IMR-90 (cell line): ENCODE measurements at regions not wholly inside any gene's neighbourhood (a gene's known extent, or its start where the extent isn't known, plus 50 kb on each side); places are given as distances from the start of the nearest gene placed in this dataset.

Experiments used
- ATAC-seq: fragments of 200-7000 bp; cut with Tn5 transposase; 2 replicates; pipeline ENCODE4 v1.9.1; 2020; ENCODE audit warnings: low read depth, mild to moderate bottlenecking, moderate library complexity
- BruUV-seq: library from RNA; stranded (reverse); fragments of 400-500 nt; replicated peaks from 2 replicates; lab custom pipeline; 2021; lab: Mats Ljungman, UMichigan
- CTCF ChIA-PET: fragments of 300-600 bp; formaldehyde crosslinking; extraction: SDS; loops from one replicate; lab custom pipeline; 2021; ENCODE audit warnings: antibody characterized with exemption; lab: Yijun Ruan, JAX
- POLR2A ChIA-PET: fragments of 300-600 bp; sonication (Branson Sonifier 250); formaldehyde crosslinking; loops from one replicate; lab custom pipeline; 2022; ENCODE audit warnings: antibody characterized with exemption; ENCODE audit not compliant: unreplicated experiment; lab: Charles Lee
- DNase-seq: peaks from one replicate; pipeline ENCODE4 v3.0.0; 2013
- H2AFZ ChIP-seq: replicated peaks from 2 replicates; pipeline ENCODE3; 2013; ENCODE audit warnings: low read length, mild to moderate bottlenecking; ENCODE audit not compliant: poor library complexity
- H2AK5ac ChIP-seq: 2 replicates; pipeline ENCODE4 v1.6.1; 2013; ENCODE audit warnings: low read depth, low read length, inconsistent platforms
- H2AK9ac ChIP-seq: replicated peaks from 2 replicates; pipeline ENCODE3; 2013; ENCODE audit warnings: mild to moderate bottlenecking, low read depth, low read length, moderate library complexity; ENCODE audit not compliant: poor library complexity
- H2BK120ac ChIP-seq: 2 replicates; pipeline ENCODE4 v1.6.1; 2013; ENCODE audit warnings: low read depth, low read length, inconsistent platforms
- H2BK15ac ChIP-seq: 3 replicates; pipeline ENCODE4 v1.6.1; 2013; ENCODE audit warnings: low read depth, low read length, inconsistent platforms
- H2BK20ac ChIP-seq: 2 replicates; pipeline ENCODE4 v1.6.1; 2013; ENCODE audit warnings: low read depth, mild to moderate bottlenecking, inconsistent platforms, low read length, moderate library complexity
- H2BK5ac ChIP-seq: 2 replicates; pipeline ENCODE4 v1.6.1; 2013; ENCODE audit warnings: mild to moderate bottlenecking, low read depth, low read length, inconsistent platforms; ENCODE audit not compliant: poor library complexity, severe bottlenecking
- H3K14ac ChIP-seq: replicated peaks from 2 replicates; pipeline ENCODE4 v1.6.1; 2013; ENCODE audit warnings: low read depth, low read length, inconsistent platforms
- H3K18ac ChIP-seq: 2 replicates; pipeline ENCODE4 v1.6.1; 2013; ENCODE audit warnings: low read depth, low read length, control low read depth
- H3K23ac ChIP-seq: 2 replicates; pipeline ENCODE4 v1.6.1; 2013; ENCODE audit warnings: low read depth, low read length, inconsistent platforms
- H3K27ac ChIP-seq: 2 replicates; pipeline ENCODE4 v1.5.1; 2013; ENCODE audit warnings: mild to moderate bottlenecking, control low read depth, low read length; ENCODE audit not compliant: insufficient read depth
- H3K27me3 ChIP-seq: 2 replicates; pipeline ENCODE4 v1.6.1; 2013; ENCODE audit warnings: low read length; ENCODE audit not compliant: control insufficient read depth, insufficient read depth
- H3K36me3 ChIP-seq: 2 replicates; pipeline ENCODE4 v1.6.1; 2013; ENCODE audit warnings: low read length, mixed read lengths; ENCODE audit not compliant: control insufficient read depth, insufficient read depth
- H3K4ac ChIP-seq: 2 replicates; pipeline ENCODE4 v1.6.1; 2013; ENCODE audit warnings: low read depth, low read length, inconsistent platforms
- H3K4me1 ChIP-seq: 2 replicates; pipeline ENCODE4 v1.6.1; 2013; ENCODE audit warnings: low read length, mixed read lengths; ENCODE audit not compliant: control insufficient read depth, insufficient read depth
- H3K4me2 ChIP-seq: 2 replicates; pipeline ENCODE4 v1.6.1; 2013; ENCODE audit warnings: low read depth, mild to moderate bottlenecking, control low read depth, low read length, moderate library complexity
- H3K4me3 ChIP-seq: 2 replicates; pipeline ENCODE4 v1.5.1; 2013; ENCODE audit warnings: low read depth, mild to moderate bottlenecking, control low read depth, low read length, moderate library complexity; ENCODE audit not compliant: insufficient read depth
- H3K56ac ChIP-seq: 2 replicates; pipeline ENCODE4 v1.6.1; 2013; ENCODE audit warnings: low read length, inconsistent platforms; ENCODE audit not compliant: insufficient read depth; ENCODE audit errors: extremely low read depth
- H3K79me1 ChIP-seq, 2 experiments: 2 replicates each; pipeline ENCODE4 v1.6.1; 2013; ENCODE audit warnings: low read length in 2 of 2, inconsistent platforms in 1 of 2, low read depth in 1 of 2
- H3K9ac ChIP-seq: 2 replicates; pipeline ENCODE4 v1.6.1; 2013; ENCODE audit warnings: low read depth, low read length, control low read depth
- H3K9me1 ChIP-seq: 2 replicates; pipeline ENCODE4 v1.6.1; 2013; ENCODE audit warnings: low read length, inconsistent platforms; ENCODE audit not compliant: insufficient read depth
- H3K9me3 ChIP-seq: 2 replicates; pipeline ENCODE4 v1.6.1; 2013; ENCODE audit warnings: low read length; ENCODE audit not compliant: control insufficient read depth, insufficient read depth
- H4K20me1 ChIP-seq: 2 replicates; pipeline ENCODE4 v1.6.1; 2013; ENCODE audit warnings: low read length, inconsistent platforms; ENCODE audit not compliant: insufficient read depth
- H4K5ac ChIP-seq: 2 replicates; pipeline ENCODE4 v1.6.1; 2013; ENCODE audit warnings: mild to moderate bottlenecking, low read depth, low read length, control low read depth
- H4K8ac ChIP-seq, 2 experiments: 2 replicates each; pipeline ENCODE4 v1.6.1; 2013; ENCODE audit warnings: low read depth in 2 of 2, low read length in 2 of 2, control low read depth in 1 of 2, inconsistent platforms in 1 of 2
- H4K91ac ChIP-seq: 2 replicates; pipeline ENCODE4 v1.6.1; 2013; ENCODE audit warnings: low read depth, low read length, inconsistent platforms; ENCODE audit not compliant: insufficient read depth
- BHLHE40 ChIP-seq: fragments of 150-350 bp; IDR thresholded peaks from 2 replicates; pipeline ENCODE4 v1.6.1; 2016; ENCODE audit warnings: mild to moderate bottlenecking, low read depth, low read length
- CHD1 ChIP-seq: IDR thresholded peaks from 2 replicates; pipeline ENCODE4 v1.6.1; 2012; ENCODE audit warnings: low read depth, low read length, improper control_type of control experiment
- CTCF ChIP-seq: conservative IDR thresholded peaks from 2 replicates; pipeline ENCODE4 v1.5.1; 2012; ENCODE audit warnings: mild to moderate bottlenecking, low read depth, low read length, improper control_type of control experiment
- FOS ChIP-seq: fragments of 150-350 bp; IDR thresholded peaks from 2 replicates; pipeline ENCODE4 v1.6.1; 2016; ENCODE audit warnings: low read depth, low read length
- MAFK ChIP-seq: IDR thresholded peaks from 2 replicates; pipeline ENCODE4 v1.6.1; 2012; ENCODE audit warnings: low read depth, low read length, improper control_type of control experiment
- MAZ ChIP-seq: IDR thresholded peaks from 2 replicates; pipeline ENCODE4 v1.6.1; 2012; ENCODE audit warnings: low read depth, mild to moderate bottlenecking, low read length, improper control_type of control experiment, moderate library complexity, borderline replicate concordance
- MXI1 ChIP-seq: IDR thresholded peaks from 2 replicates; pipeline ENCODE4 v1.6.1; 2012; ENCODE audit warnings: low read depth, mild to moderate bottlenecking, low read length, moderate library complexity, borderline replicate concordance
- NFE2L2 ChIP-seq: fragments of 150-350 bp; IDR thresholded peaks from 2 replicates; pipeline ENCODE4 v1.6.1; 2016; ENCODE audit warnings: low read depth, mild to moderate bottlenecking, low read length
- POLR2A ChIP-seq: IDR thresholded peaks from 2 replicates; pipeline ENCODE4 v1.6.1; 2012; ENCODE audit warnings: mild to moderate bottlenecking, low read depth, low read length
- RAD21 ChIP-seq: IDR thresholded peaks from 2 replicates; pipeline ENCODE4 v1.6.1; 2012; ENCODE audit warnings: low read length, improper control_type of control experiment
- RCOR1 ChIP-seq: IDR thresholded peaks from 2 replicates; pipeline ENCODE4 v1.6.1; 2012; ENCODE audit warnings: mild to moderate bottlenecking, low read length, improper control_type of control experiment; ENCODE audit not compliant: insufficient replicate concordance
- RFX5 ChIP-seq: IDR thresholded peaks from 2 replicates; pipeline ENCODE4 v1.8.0; 2012; ENCODE audit warnings: low read depth, mild to moderate bottlenecking, low read length, moderate library complexity
- WGBS, 2 experiments: methylation state at CpG; one replicate each; pipeline versions ENCODE4 v1.1.5 to v1.1.7; 2013; ENCODE audit warnings: missing lambda C conversion rate in 2 of 2; ENCODE audit not compliant: insufficient read length in 1 of 2; ENCODE audit errors: extremely low coverage in 2 of 2; 5-methylcytosine and 5-hydroxymethylcytosine counted together
- dilution Hi-C: fragments of 300-500 bp; cut with HindIII; formaldehyde crosslinking; loops from one replicate; pipeline ENCODE4 v1.14.3; 2018; ENCODE audit warnings: low sequenced_read_pairs; ENCODE audit not compliant: unreplicated experiment
- in situ Hi-C: fragments of 300-500 bp; cut with MboI; formaldehyde crosslinking; loops from 3 replicates; pipeline ENCODE4 v1.14.3; 2019; ENCODE audit warnings: low sequenced_read_pairs, inconsistent platforms, mixed read lengths
- intact Hi-C: fragments of 100-400 bp; cut with micrococcal nuclease; formaldehyde crosslinking; loops from 2 replicates; pipeline ENCODE4 v1.10.0; 2022
- TF ChIP-seq, protein P1 (sequence below): fragments of 150-350 bp; IDR thresholded peaks from 2 replicates; pipeline ENCODE4 v1.6.1; 2016; ENCODE audit warnings: low read depth, mild to moderate bottlenecking, low read length, moderate library complexity, borderline replicate concordance
- TF ChIP-seq, protein P2 (sequence below): fragments of 150-350 bp; IDR thresholded peaks from 2 replicates; pipeline ENCODE4 v1.6.1; 2017; ENCODE audit warnings: mild to moderate bottlenecking, antibody characterized with exemption, low read length, low read depth

DNA sequence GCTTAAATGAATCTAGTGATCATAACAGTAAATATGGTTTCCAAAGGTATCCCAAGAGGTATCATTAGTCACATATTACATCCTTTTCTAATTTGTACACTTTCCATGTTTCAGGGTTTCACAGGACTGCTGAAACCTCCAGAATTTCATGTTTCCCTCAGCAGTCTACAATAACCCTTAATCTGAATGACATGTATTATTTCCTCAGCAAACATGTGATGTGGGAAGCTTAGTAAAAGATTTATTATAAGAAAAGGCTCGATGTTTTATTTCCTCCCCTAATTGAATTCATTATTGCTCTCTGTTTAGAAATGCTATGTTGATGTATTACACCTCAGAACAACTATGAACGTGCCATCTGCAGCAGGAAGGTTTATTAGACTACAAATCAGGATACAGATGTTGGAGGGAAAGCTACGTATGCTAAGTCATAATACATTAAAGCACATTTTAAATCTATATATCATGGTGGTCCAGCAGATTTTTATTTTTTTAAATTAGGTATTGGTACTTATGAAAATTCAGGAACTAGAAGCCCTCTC, 52.5 kb upstream of the SKAP2 start:
- intact Hi-C loops, result no loop called here
- no peaks in the 10 kb centered on the region for H3K9me3 ChIP-seq
- CTCF ChIA-PET, result no interaction called here

More for the DNA sequence above, 52.5 kb upstream of the SKAP2 start:
- Histone ChIP-seq H3K4me3 (no peak overlapping the region), H3K4me1 (no peaks in the 10 kb centered on the region), H2AFZ (no peak overlapping the region), H3K18ac (no peak overlapping the region), H4K5ac (no peak overlapping the region), H2AK9ac (no peak overlapping the region), H3K56ac (no peak overlapping the region), H2BK20ac (no peak overlapping the region), H3K9me1 (no peaks in the 10 kb centered on the region), H3K4ac (no peak overlapping the region), H4K8ac (no peak overlapping the region), H3K9ac (no peak overlapping the region), H3K23ac (no peak overlapping the region), H2BK15ac (no peak overlapping the region), H3K4me2 (no peak overlapping the region), H3K79me1 (no peaks in the 10 kb centered on the region), H3K14ac (no peak overlapping the region), H2AK5ac (no peak overlapping the region), H4K91ac (no peak overlapping the region), H2BK120ac (no peak overlapping the region), H3K27me3 (peaks cover 4% of the 10 kb centered on the region; the same call in 1 of the 2 replicates), H3K27ac (no peak overlapping the region), H3K36me3 (no peaks in the 10 kb centered on the region), H2BK5ac (no peak overlapping the region), H4K20me1 (no peaks in the 10 kb centered on the region)
- ATAC-seq (no peak), DNase-seq (no peak)
- in situ Hi-C loops, result no loop called here
- POLR2A ChIA-PET, result no interaction called here
- BruUV-seq, result no TSS peak
- dilution Hi-C loops, result no loop called here
- no CpG with 5 or more reads among the region's 3 CpGs for WGBS, 2 experiments
- TF ChIP-seq CTCF (no peak), RFX5 (no peak), RAD21 (no peak), MAFK (no peak), NFE2L2 (no peak), CHD1 (no peak), MXI1 (no peak), BHLHE40 (no peak), POLR2A (no peak), FOS (no peak), MAZ (no peak), RCOR1 (no peak)
- TF ChIP-seq, protein P1, sequence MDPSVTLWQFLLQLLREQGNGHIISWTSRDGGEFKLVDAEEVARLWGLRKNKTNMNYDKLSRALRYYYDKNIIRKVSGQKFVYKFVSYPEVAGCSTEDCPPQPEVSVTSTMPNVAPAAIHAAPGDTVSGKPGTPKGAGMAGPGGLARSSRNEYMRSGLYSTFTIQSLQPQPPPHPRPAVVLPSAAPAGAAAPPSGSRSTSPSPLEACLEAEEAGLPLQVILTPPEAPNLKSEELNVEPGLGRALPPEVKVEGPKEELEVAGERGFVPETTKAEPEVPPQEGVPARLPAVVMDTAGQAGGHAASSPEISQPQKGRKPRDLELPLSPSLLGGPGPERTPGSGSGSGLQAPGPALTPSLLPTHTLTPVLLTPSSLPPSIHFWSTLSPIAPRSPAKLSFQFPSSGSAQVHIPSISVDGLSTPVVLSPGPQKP, result no peak
- TF ChIP-seq, protein P2, sequence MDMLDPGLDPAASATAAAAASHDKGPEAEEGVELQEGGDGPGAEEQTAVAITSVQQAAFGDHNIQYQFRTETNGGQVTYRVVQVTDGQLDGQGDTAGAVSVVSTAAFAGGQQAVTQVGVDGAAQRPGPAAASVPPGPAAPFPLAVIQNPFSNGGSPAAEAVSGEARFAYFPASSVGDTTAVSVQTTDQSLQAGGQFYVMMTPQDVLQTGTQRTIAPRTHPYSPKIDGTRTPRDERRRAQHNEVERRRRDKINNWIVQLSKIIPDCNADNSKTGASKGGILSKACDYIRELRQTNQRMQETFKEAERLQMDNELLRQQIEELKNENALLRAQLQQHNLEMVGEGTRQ, result no peak
